Colonic mucosa (tissue), 4 donors: ENCODE measurements at regions not wholly inside any gene's neighbourhood (a gene's known extent, or its start where the extent isn't known, plus 50 kb on each side); places are given as distances from the start of the nearest gene placed in this dataset.
"Not testable (repeated sequence)": the region's sequence is repeated elsewhere in the genome, so short reads cannot be mapped to it uniquely, and the experiment has no call there.

Experiments used
- DNase-seq: peaks from one replicate; pipeline ENCODE4 v3.0.0-alpha.2; 2020
- H3K27ac ChIP-seq: fragments of 200-600 bp; one replicate; pipeline ENCODE4 v1.8.0; 2021
- H3K27me3 ChIP-seq: fragments of 200-600 bp; one replicate; pipeline ENCODE4 v1.8.0; 2021
- H3K36me3 ChIP-seq: fragments of 200-600 bp; one replicate; pipeline ENCODE4 v1.8.0; 2021
- H3K4me1 ChIP-seq: fragments of 200-600 bp; one replicate; pipeline ENCODE4 v1.8.0; 2021; ENCODE audit warnings: mild to moderate bottlenecking
- H3K4me3 ChIP-seq: fragments of 200-600 bp; one replicate; pipeline ENCODE4 v1.8.0; 2021
- H3K9ac ChIP-seq, 2 donors: one replicate each; pipeline ENCODE4 v1.7.0; 2013; ENCODE audit warnings: control low read depth in 2 of 2, low read depth in 2 of 2, low read length in 2 of 2
- H3K9me3 ChIP-seq: fragments of 200-600 bp; one replicate; pipeline ENCODE4 v1.8.0; 2021
- CTCF ChIP-seq: fragments of 200-600 bp; IDR thresholded peaks from one replicate; pipeline ENCODE4 v1.8.0; 2022; ENCODE audit warnings: antibody characterized with exemption, mild to moderate bottlenecking
- intact Hi-C: fragments of 100-400 bp; cut with DNase I; formaldehyde crosslinking; loops from one replicate; pipeline ENCODE4 v1.14.1; 2022
- donor health status: healthy.
- donor health status: DM: no; HTN: no; CAD: no.
- donor health status: DM: no; HTN: no; CAD: no.

- intact Hi-C loops, result no loop called here
- no peak for DNase-seq
- no peak overlapping the region for H3K9ac ChIP-seq
- no peaks in the 10 kb centered on the region for H3K4me1 ChIP-seq
- no peaks in the 10 kb centered on the region for H3K36me3 ChIP-seq
- no peak overlapping the region for H3K4me3 ChIP-seq
- no peaks in the 10 kb centered on the region for H3K9me3 ChIP-seq
- no peak overlapping the region for H3K27ac ChIP-seq
- TF ChIP-seq CTCF, result no peak
- no peaks in the 10 kb centered on the region for H3K27me3 ChIP-seq
Measured at GRCh38 chr5:92147798-92148197, 764.7 kb upstream of the ARRDC3 start.

GRCh38 chr5:92147266-92147665 is 764.1 kb upstream of the ARRDC3 start:
- Histone ChIP-seq H3K27ac (no peak overlapping the region), H3K9me3 (no peaks in the 10 kb centered on the region), H3K4me3 (no peak overlapping the region), H3K27me3 (no peaks in the 10 kb centered on the region), H3K36me3 (no peaks in the 10 kb centered on the region), H3K9ac (no peak overlapping the region), H3K4me1 (no peaks in the 10 kb centered on the region)
- no peak for DNase-seq
- intact Hi-C loops, result no loop called here
- TF ChIP-seq CTCF, result no peak

GRCh38 chr5:92145852-92146251 is 762.7 kb upstream of the ARRDC3 start:
- intact Hi-C loops, result no loop called here
- no peak overlapping the region for H3K4me3 ChIP-seq
- H3K4me1 ChIP-seq, result no peaks in the 10 kb centered on the region
- H3K9me3 ChIP-seq, result no peaks in the 10 kb centered on the region
- no peaks in the 10 kb centered on the region for H3K27me3 ChIP-seq
- no peak for TF ChIP-seq CTCF
- H3K36me3 ChIP-seq, result no peaks in the 10 kb centered on the region
- DNase-seq, result no peak
- no peak overlapping the region for H3K27ac ChIP-seq
- no peak overlapping the region for H3K9ac ChIP-seq

GRCh38 chr5:92144824-92145223 is 761.7 kb upstream of the ARRDC3 start:
- no peak overlapping the region for H3K9ac ChIP-seq
- intact Hi-C loops, result no loop called here
- H3K36me3 ChIP-seq, result no peaks in the 10 kb centered on the region
- no peaks in the 10 kb centered on the region for H3K4me1 ChIP-seq
- no peaks in the 10 kb centered on the region for H3K9me3 ChIP-seq
- no peaks in the 10 kb centered on the region for H3K27me3 ChIP-seq
- no peak overlapping the region for H3K4me3 ChIP-seq
- no peak for DNase-seq
- TF ChIP-seq CTCF, result no peak
- no peak overlapping the region for H3K27ac ChIP-seq

GRCh38 chr5:92132294-92132908 is 749.3 kb upstream of the ARRDC3 start:
- H3K27ac ChIP-seq, intact Hi-C loops, H3K9ac ChIP-seq, H3K36me3 ChIP-seq, H3K9me3 ChIP-seq, H3K4me1 ChIP-seq, DNase-seq, H3K27me3 ChIP-seq, H3K4me3 ChIP-seq: not testable (repeated sequence)

- no peaks in the 10 kb centered on the region for H3K9me3 ChIP-seq
- intact Hi-C loops, result no loop called here
- no peak overlapping the region for H3K4me3 ChIP-seq
- H3K4me1 ChIP-seq, result no peaks in the 10 kb centered on the region
- no peak for DNase-seq
- no peak for TF ChIP-seq CTCF
- no peaks in the 10 kb centered on the region for H3K36me3 ChIP-seq
- no peaks in the 10 kb centered on the region for H3K27me3 ChIP-seq
- H3K9ac ChIP-seq, result no peak overlapping the region
- H3K27ac ChIP-seq, result no peak overlapping the region
Measured at GRCh38 chr5:92126182-92126581, 743.1 kb upstream of the ARRDC3 start.
